Glomerular visceral epithelial cell (primary cell): ENCODE measurements at regions not wholly inside any gene's neighbourhood (a gene's known extent, or its start where the extent isn't known, plus 50 kb on each side); places are given as distances from the start of the nearest gene placed in this dataset.

Experiments
- DNase-seq: peaks from one replicate; pipeline ENCODE4 v3.0.0-alpha.2; 2016; ENCODE audit errors: extremely low spot score

- no peak for DNase-seq
Observed at GRCh38 chr21:17440969-17441368, 71.9 kb upstream of the CXADR start.

DNA sequence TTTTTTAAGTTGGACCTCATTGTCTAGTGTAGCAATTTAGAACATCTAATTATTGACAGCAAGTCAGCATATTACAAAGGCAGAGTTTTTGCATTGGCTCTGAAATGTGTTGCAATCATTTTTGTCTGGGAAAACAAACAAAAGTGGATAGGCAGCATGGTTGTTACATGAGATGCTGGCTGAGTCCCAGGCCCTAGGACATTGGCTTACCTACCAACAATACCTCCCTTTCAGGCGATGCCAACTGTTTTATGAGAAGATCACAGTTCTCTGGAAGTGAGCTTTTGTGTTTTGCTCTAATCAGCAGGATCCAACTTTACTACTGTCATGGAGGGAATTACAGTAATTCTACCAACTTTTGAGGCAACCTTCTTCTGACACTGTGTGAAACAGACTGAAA lies 71.5 kb upstream of the CXADR start:
- no peak for DNase-seq

GRCh38 chr21:17442165-17442564 lies 70.7 kb upstream of the CXADR start:
- DNase-seq = no peak

GRCh38 chr21:17444828-17445227 lies 68.0 kb upstream of the CXADR start:
- DNase-seq = no peak

DNA sequence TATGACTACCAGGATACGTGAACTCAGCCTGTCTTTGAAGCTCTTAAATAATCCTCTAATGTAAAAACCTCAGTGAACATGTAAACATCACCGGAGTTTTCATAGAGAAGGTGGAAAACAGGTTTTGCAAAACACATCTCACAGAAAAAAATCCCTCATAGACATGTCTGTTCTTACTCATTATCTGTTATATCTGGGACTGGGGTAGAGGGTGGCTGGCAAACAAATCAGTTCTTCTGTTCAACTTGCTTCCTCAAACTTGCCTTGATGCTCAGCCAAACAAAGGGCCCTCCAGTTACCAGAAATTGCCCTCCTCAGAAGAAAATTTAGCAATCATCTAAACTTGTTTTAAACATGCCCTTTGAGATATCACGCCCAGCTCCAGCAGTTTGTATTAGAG lies 66.1 kb upstream of the CXADR start:
- no peak for DNase-seq

- no peak for DNase-seq
Observed at GRCh38 chr21:17449701-17450100, 63.1 kb upstream of the CXADR start.

DNA sequence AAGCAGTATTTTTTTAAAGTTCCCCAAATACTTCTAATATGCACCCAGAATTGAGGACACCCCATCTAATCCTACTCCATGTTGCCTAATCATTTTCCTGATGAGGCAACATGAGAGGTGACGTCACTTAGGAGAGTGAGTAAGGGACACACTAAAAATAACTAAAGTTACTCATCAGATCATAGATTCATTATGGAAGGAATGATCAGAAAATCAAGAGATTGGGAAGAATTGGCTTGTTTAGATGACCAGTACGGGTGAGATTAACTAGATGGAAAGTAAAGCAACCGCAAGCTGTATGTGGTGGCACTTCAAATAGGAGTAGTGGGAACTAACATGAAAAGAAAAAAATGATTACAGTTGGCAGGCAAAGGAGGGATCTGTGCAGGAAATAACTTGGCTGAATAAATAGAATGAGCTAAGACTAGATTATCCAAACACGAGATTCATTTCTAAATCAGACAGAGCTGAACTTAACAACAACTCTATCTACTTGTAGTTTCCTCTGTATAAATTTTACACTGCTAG lies 61.4 kb upstream of the CXADR start:
- no peak for DNase-seq

DNA sequence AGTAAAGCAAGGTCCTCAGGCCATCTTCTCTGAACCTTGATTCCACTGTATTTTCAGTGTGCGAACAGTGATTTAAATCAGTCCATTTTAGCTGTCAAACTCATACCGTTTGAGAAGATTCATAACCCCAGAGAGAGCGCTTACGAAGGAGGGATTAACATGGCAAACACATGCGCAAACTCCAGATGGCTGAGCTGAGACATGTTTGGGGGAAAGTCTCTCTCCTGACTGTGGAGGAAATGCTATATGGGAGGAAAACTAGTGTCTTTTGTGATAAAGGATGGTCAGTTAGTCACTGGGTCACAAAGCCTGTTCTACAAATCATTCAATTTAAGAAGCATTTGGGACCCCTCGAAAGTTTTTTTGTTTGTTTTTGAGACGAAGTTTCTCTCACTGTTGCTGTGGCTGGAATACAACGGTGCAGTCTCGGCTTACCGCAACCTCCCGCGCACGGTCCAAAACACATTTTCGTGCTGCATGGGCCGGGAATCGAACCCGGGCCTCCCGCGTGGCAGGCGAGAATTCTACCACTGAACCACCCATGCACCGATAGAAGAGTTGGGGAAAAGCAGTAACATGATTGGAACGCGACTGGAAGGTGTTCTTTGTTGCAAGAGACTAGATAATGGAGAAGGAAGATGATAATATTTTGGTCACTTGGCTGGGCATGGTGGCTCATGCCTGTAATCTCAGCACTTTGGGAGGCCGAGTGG lies 58.4 kb upstream of the CXADR start:
- DNase-seq = peak; percentile 76

DNA sequence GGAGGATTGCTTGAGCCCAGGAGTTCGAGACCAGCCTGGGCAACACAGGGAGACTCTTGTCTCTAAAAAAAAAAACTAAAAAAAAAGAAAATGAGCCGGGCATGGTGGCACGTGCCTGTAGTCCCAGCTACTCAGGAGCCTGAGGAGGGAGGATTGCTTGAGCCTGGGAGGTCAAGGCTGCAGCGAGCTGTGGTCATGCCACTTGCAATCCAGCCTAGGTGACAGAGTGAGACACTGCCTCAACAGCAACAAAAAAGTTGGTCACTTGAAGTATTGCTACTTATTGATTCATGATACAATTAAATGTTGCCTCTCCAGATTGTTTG lies 57.9 kb upstream of the CXADR start:
- no peak for DNase-seq

GRCh38 chr21:17455451-17455850 lies 57.4 kb upstream of the CXADR start:
- DNase-seq = no peak

DNA sequence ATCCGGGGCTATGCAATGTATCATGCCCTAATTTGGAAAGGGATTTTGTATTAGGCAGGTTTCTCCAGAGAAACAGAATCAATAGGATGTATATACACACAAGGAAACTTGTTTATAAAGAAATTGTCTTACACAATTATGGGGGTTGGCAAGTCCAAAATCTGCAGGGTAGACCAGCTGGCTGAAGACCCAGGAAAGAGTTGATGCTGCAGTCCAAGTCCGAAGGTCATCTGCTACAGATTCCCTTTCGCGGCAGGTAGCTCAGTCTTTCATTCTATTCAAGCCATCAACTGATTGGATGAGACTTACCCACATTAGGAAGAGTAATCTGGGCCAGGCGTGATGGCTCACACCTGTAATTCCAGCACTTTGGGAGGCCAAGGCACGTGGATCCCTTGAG lies 54.6 kb upstream of the CXADR start:
- DNase-seq = no peak

DNA sequence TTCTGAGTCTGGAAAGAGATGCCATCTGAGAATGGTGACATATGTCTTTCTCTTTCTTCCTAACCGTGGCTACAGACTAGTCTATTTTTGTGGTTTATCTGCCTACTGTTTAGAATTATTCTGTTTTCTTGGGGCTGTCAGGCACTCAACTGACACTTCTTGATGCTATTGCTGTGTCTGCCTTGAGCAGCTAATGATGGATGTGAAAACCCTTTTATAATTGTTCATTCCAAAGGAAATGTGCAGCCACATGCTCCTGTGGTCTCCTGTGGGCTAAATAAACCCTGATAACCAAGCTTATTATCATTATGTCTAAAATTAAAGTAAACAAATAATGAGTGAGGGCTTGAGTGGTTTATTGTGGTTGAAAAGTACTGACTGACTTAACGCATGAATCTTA lies 52.7 kb upstream of the CXADR start:
- no peak for DNase-seq

GRCh38 chr21:17461014-17461413 lies 51.8 kb upstream of the CXADR start:
- peak; percentile 31 for DNase-seq

DNA sequence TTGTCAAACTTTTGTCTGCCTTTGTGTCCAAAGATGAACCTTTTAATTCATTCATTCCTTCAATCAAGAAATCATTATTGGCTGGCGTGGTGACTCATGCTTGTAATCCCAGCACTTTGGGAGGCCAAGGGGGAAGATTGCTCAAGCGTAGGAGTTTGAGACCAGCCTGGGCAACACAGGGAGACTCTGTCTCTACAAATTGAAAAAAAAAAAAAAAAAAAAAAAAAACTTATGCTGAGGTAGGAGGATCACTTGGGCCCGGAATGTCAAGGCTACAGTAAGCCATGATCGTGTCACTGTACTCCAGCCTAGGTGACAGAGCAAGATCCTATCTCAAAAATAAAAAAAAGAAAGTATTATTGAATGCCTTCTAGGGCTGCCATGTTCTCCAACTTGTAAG lies 51.3 kb upstream of the CXADR start:
- DNase-seq = no peak

- peak; percentile 43 for DNase-seq
Observed at GRCh38 chr21:17462276-17462981, 50.4 kb upstream of the CXADR start.
